Osteoblast (primary cell): ENCODE measurements at regions not wholly inside any gene's neighbourhood (a gene's known extent, or its start where the extent isn't known, plus 50 kb on each side); places are given as distances from the start of the nearest gene placed in this dataset.

Source experiments
- DNase-seq: peaks from one replicate; pipeline ENCODE4 v3.0.0; 2011; ENCODE audit warnings: low spot score, mixed read lengths; ENCODE audit not compliant: insufficient read length; ENCODE audit errors: missing footprints
- H2AFZ ChIP-seq: 2 replicates; pipeline ENCODE4 v1.6.0; 2011; ENCODE audit warnings: mild to moderate bottlenecking, low read length
- H3K27ac ChIP-seq: 2 replicates; pipeline ENCODE4 v1.5.1; 2011; ENCODE audit warnings: mild to moderate bottlenecking, low read depth, low read length, moderate library complexity
- H3K27me3 ChIP-seq: 2 replicates; pipeline ENCODE4 v1.6.0; 2012; ENCODE audit warnings: mild to moderate bottlenecking, control low read depth, inconsistent platforms, low read length, moderate library complexity; ENCODE audit not compliant: insufficient read depth
- H3K36me3 ChIP-seq: 2 replicates; pipeline ENCODE4 v1.5.1; 2011; ENCODE audit warnings: mild to moderate bottlenecking, low read length, control low read depth, moderate library complexity; ENCODE audit not compliant: insufficient read depth
- H3K4me1 ChIP-seq: 2 replicates; pipeline ENCODE4 v1.5.1; 2011; ENCODE audit warnings: mild to moderate bottlenecking, low read length, control low read depth, moderate library complexity; ENCODE audit not compliant: insufficient read depth
- H3K4me2 ChIP-seq: 2 replicates; pipeline ENCODE4 v1.6.0; 2011; ENCODE audit warnings: mild to moderate bottlenecking, low read length; ENCODE audit not compliant: insufficient read depth
- H3K4me3 ChIP-seq: fragments of 200-600 bp; sonication (generic); 3 replicates; pipeline ENCODE4 v1.5.1; 2012; ENCODE audit warnings: mild to moderate bottlenecking, low read length, inconsistent platforms; ENCODE audit not compliant: insufficient read depth
- H3K79me2 ChIP-seq: 2 replicates; pipeline ENCODE4 v1.6.0; 2012; ENCODE audit warnings: mild to moderate bottlenecking, low read length, control low read depth, inconsistent platforms; ENCODE audit not compliant: insufficient read depth
- H3K9me3 ChIP-seq: 2 replicates; pipeline ENCODE4 v1.5.1; 2011; ENCODE audit warnings: low read depth, low read length, control low read depth
- H4K20me1 ChIP-seq: 2 replicates; pipeline ENCODE4 v1.6.0; 2012; ENCODE audit warnings: mild to moderate bottlenecking, low read length, control low read depth; ENCODE audit not compliant: insufficient read depth
- CTCF ChIP-seq: IDR thresholded peaks from 2 replicates; pipeline ENCODE4 v1.5.1; 2011; ENCODE audit warnings: mild to moderate bottlenecking, low read depth, low read length, moderate library complexity; ENCODE audit errors: extremely low read depth

GRCh38 chr7:14995774-14996173 lies 93.2 kb upstream of the DGKB start:
- Histone ChIP-seq H4K20me1 (no peaks in the 10 kb centered on the region), H3K4me2 (no peak overlapping the region), H3K27me3 (no peaks in the 10 kb centered on the region), H3K4me1 (no peaks in the 10 kb centered on the region), H3K9me3 (no peaks in the 10 kb centered on the region), H2AFZ (no peak overlapping the region), H3K4me3 (no peak overlapping the region), H3K27ac (peak overlapping the region; percentile 34), H3K79me2 (no peaks in the 10 kb centered on the region), H3K36me3 (no peaks in the 10 kb centered on the region)
- TF ChIP-seq CTCF = no peak
- no peak for DNase-seq

GRCh38 chr7:14988941-14989340 lies 86.4 kb upstream of the DGKB start:
- DNase-seq = no peak
- no peak for TF ChIP-seq CTCF

GRCh38 chr7:14978687-14979086 lies 76.1 kb upstream of the DGKB start:
- Histone ChIP-seq H3K4me3 (no peak overlapping the region), H3K36me3 (no peaks in the 10 kb centered on the region), H3K9me3 (no peaks in the 10 kb centered on the region), H3K27ac (no peak overlapping the region), H4K20me1 (no peaks in the 10 kb centered on the region), H3K4me2 (no peak overlapping the region), H3K27me3 (no peaks in the 10 kb centered on the region), H3K79me2 (no peaks in the 10 kb centered on the region), H3K4me1 (no peaks in the 10 kb centered on the region), H2AFZ (no peak overlapping the region)
- TF ChIP-seq CTCF = no peak
- peak; percentile 14 for DNase-seq

More at GRCh38 chr7:14988941-14989340, 86.4 kb upstream of the DGKB start:
- H3K4me2 ChIP-seq = no peak overlapping the region
- H4K20me1 ChIP-seq = no peaks in the 10 kb centered on the region
- no peak overlapping the region for H3K27ac ChIP-seq
- no peaks in the 10 kb centered on the region for H3K36me3 ChIP-seq
- no peak overlapping the region for H2AFZ ChIP-seq
- no peaks in the 10 kb centered on the region for H3K27me3 ChIP-seq
- no peaks in the 10 kb centered on the region for H3K4me1 ChIP-seq
- H3K79me2 ChIP-seq = no peaks in the 10 kb centered on the region
- no peak overlapping the region for H3K4me3 ChIP-seq
- no peaks in the 10 kb centered on the region for H3K9me3 ChIP-seq

GRCh38 chr7:14974688-14975087 lies 72.1 kb upstream of the DGKB start:
- no peak overlapping the region for H2AFZ ChIP-seq
- H3K4me3 ChIP-seq = no peak overlapping the region
- no peaks in the 10 kb centered on the region for H3K36me3 ChIP-seq
- no peak overlapping the region for H3K27ac ChIP-seq
- no peak for DNase-seq
- H3K4me1 ChIP-seq = no peaks in the 10 kb centered on the region
- no peaks in the 10 kb centered on the region for H3K9me3 ChIP-seq
- no peaks in the 10 kb centered on the region for H3K79me2 ChIP-seq
- no peak overlapping the region for H3K4me2 ChIP-seq
- H4K20me1 ChIP-seq = no peaks in the 10 kb centered on the region
- no peaks in the 10 kb centered on the region for H3K27me3 ChIP-seq
- no peak for TF ChIP-seq CTCF
